GM21737 (cell line): ENCODE measurements at regions not wholly inside any gene's neighbourhood (a gene's known extent, or its start where the extent isn't known, plus 50 kb on each side); places are given as distances from the start of the nearest gene placed in this dataset.
A peak's percentile ranks its signal among the peaks of the same experiment; 100 is the strongest.

Experiments
- ATAC-seq: cut with Tn5 transposase; IDR thresholded peaks from one replicate; pipeline ENCODE4 v1.9.1; 2021; ENCODE audit warnings: mild to moderate bottlenecking, moderate library complexity; ENCODE audit not compliant: unreplicated experiment

DNA sequence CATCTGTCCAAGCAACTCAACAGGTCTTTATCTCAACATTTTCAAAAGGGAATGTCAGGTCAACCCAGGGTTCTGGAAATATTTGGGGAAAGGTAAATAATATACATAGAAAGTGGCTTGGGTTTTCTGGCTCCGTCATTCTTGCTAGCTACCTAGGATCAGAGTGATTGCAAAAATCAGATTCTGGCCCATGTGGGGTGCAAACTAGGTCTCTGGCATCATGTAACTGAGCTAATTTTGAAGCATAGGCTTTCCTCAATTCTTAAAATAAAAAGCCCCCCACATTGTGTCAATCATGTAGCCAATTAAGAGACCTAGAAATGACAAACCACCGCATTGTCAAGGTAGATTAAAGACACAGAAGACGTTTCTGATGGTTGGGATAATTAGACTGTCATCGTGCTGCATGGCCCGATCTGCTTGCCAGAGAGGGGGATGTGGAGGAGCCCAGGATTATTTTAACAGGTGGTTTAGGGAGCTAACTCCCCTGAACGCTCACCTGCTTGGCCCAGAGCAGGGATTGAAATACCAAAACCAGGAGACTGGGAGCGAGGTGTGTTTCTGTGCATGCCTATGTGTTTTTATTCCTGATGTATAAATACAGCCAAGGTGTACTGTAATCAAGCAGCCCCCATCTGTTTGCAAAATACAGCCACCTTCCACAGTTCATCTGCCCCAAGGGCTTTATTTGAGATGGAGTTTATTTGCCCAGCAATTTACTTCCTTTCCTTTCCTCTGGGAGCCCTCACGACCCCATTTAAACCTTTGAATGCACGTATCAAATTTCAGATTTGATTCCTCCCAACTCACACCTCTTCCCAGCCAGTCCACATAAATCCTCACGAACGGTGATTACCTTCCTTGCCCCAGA lies 189.5 kb downstream of the TTC8 start:
- no peak for ATAC-seq

DNA sequence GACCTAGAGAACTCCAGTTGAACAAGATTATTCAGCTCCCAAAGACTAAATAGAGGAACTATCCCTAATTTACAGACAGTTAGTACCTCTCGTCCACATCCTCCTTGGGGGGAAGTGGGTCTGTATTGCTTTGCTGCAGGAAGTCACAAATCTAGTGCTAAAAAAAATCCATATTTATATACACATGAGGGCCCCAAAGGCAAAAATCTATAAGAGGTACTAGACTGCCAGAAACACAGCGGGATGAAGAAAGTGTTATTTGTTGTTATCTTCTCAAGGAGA lies 190.1 kb downstream of the TTC8 start:
- ATAC-seq: no peak

DNA sequence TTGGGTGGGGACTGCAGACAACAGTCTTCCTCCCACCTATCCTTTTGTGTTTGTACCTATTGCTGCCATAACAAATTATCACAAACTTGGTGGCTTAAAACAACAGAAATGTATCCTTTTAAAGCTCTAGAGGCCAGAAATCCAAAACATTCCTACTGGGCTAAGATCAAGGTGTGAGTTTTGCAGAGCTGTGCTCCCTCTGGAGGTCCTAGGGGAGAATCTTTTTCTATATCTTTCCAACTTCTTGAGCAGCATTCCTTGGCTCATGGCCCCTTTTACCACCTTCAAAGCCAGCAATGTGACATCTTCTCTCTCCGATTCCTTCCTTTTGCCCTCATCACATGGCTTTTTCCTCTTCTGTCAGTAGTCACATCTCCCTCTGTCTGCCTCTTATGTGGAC lies 190.6 kb downstream of the TTC8 start:
- ATAC-seq: no peak

DNA sequence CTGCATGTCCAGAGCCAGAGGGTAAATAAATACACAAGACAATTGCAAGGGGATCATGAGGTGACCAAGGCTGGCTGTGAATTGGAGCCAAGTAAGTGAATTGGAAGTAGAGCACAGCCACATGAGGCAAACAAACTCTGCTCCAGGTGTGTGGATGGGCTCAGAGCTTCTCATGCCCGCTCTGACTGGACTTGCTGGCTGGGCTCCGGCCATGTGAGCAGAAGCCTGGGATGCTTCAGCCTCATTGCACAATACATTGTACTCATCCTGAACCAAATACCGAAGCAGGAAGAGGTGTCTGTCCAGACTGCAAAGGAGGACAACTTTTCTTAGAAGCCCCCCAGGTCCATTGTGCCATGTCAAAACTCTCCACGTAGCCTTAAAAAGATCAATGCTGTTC lies 193.0 kb downstream of the TTC8 start:
- no peak for ATAC-seq

DNA sequence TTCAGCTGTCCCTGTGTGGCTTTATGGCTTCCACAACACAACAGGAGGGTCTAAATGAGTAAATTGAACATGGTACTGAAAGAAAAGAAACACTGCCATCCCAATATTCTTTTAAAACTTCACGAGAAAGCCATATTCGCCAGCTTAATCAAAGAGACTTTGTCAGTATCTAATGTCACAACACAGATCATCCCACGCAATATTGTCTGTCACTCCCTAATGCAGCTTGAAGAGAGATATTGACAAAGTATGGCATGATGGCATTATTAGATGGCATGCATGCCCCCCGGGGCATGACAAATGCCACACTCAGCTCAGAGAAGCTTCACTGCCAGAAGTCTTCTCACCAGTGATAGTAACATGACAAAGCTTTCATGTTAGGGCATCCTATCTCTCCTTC lies 197.8 kb downstream of the TTC8 start:
- ATAC-seq: no peak

DNA sequence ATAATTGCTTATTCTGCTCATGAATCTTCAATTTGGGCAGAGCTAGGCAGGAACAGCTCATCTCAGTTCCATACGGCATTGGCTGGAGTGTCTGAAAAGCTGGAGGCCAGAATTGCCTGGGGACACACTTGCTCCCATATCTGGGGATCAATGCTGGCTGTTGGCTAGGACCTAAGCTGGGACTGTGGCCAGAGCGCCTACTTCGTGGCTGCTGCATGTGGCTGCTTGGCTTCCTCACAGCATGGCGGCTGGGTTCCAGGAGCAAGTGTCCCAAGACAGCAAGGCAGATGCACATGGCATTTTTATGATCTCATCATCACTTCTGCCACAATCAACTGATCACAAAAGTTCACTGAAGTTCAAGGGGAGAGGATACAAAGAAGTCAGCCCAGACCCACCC lies 200.2 kb downstream of the TTC8 start:
- no peak for ATAC-seq

DNA sequence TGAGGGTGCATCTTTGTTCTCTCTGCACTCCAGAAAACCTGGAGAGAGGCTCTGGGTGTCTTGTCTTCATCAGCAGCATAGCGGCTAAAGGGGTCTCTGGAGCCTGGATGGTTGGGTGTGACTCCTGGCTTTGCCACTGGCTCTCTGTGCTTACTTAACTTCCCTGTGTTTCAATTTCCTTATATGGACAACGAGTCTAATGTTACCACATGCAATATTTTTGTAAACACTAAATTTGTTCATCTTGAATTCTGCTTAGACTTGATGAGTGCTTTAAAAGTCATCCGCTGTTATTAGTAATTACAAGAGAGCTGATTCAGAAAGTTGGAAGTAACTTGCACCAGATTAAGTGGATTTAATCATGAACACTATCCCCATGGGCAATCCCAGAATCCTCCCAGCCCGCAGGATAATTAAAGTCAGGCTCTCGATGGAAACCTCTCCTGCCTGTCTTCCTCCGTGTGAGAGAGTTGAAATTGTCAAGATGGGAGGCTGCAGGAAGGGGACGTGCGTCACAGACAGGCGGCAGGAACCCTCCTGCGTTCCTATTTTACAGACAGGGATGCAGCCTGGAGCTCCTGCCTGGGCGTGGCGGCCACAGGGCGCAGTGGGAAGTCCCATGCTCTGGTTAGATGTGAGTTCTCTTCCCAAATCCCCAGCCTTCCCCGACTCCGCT lies 201.2 kb downstream of the TTC8 start:
- no peak for ATAC-seq

DNA sequence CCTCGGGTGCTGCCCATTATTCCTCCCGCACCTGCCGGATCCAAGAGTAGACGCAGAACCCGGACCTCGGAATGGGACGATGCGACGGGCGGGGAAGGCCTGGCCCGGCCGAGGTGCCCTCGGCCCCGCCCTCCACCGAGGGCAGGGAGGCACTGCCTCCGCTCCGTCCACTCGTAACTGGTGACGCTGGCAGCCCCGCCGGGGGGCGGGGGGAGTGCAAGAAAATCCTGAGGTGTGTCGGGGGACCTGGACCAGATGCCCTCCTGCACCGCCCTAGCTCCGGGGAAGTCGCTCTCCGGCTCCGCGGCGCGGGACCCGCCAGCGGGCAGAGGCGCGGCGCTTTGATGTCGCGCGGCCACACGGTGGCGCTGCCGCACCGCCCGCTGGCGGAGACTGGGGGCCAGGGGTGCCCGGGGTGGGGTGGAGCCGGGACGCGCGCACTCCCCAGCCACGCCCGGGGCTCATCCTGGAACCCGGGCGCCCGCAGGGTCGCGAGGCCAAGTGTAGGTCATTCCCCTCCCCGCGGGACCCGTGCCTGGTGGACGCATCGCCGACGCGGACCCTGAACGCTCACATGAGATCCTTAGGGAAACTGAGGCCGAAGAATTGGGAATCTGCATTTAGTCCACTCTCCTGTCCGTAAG lies 202.8 kb downstream of the TTC8 start:
- peak; percentile 86 for ATAC-seq

DNA sequence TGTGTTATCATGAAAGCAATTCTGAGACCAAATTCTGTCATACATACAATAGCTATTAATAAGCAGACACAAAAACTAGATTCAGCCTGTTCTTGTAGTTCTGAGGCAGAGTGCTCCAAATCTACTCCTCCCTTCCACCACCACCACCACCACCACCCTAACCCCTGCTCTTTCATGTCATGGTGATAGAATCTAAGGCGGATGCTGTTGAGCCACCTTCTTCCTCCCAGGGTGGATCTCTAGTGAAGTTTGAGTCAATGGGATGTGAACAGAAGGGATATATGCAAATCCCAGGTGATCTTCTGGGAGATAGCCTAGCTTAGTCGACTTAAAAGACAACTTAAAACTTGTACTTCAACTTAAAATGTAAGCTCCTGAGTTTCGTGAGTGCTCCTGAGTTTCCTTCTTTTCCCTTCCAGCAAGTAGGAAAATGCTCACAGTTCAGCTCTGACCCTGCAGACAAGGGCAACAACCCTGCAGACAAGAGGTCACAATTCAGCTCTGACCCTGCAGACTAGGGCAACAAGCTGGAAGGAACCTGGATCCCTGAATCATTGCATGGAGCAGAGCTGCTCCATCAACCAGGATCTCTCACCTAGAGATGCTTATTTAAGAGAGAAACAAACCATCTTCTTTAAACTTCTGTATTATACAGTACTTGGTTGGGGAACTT lies 204.1 kb downstream of the TTC8 start:
- no peak for ATAC-seq

DNA sequence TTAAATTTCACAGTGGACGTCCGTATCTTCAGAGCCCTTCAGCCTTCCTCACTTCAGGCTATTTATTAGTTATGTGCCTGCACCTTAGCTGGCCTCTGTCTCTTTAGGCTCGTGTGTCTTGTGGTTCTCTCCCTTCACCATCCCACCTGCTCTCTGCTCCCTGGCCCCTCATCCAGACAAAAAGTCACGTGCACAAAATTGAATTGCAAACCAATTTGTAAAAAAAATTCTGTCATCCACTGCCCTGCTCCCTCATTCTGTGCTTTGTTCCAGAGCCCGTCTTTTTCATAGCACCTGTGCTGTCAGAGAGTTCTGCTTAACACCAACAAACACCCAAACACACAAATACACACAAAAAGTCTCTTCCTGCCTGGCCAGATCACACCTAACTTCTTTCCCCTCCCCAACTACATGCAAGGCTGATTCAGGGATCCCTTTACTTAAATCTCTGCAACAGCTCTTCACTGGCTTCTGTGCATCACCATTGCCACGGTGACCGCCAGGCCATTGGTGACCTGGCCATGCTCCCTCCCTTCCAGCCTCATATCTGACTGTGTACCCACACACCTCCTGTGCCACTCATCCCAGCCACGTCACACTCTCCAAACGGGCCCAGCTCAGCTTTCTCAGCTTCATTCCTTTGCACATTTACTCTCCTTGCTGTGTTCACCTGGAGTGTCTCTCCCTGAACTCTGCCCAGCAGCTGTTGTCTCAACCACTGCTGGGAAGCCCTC lies 205.7 kb downstream of the TTC8 start:
- no peak for ATAC-seq

DNA sequence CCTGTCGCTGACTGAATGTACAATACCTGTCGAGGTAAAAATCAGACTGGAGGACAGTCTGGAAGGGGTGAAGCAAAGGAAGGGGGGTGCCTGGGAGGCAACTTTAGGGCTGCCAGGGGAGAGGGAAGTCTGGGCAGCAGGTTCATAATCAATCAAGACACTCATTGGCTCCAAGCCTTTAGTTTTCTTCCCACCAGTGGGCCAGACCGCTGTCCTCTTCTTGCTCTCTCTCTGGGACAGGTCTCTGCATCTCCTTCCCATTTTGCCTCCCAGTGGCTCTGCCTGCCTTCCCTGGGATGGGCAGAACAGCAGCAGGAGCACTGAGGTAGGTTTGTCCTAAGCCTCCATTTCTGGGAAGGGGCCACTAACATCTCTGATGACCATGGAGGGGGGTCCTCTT lies 206.5 kb downstream of the TTC8 start:
- no peak for ATAC-seq

DNA sequence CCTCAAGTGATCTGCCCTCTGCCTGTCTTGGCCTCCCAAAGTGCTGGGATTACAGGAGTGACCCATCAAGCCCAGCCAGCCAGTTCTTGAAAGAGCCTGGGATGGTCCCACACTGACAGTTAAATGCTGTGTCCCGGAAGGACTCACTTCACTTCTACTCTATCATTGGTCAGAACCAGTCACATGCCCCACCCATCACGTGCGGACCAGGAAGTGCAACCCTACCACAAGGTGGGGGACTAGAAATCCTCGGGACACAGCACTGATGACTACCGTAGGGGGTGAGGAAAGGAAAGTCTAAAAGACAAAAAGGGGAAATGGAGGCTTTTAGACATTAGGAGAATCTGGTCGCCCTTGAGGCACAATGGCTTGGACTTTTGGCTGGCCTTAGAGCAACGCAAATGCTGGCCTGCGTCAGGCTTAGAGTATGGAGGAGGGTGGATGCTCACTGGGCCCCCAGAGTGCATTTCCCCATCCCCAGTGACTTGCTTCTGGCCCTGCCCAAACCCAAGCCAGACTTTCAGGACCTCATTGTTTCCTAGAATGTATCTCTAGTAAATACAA lies 207.7 kb downstream of the TTC8 start:
- no peak for ATAC-seq

DNA sequence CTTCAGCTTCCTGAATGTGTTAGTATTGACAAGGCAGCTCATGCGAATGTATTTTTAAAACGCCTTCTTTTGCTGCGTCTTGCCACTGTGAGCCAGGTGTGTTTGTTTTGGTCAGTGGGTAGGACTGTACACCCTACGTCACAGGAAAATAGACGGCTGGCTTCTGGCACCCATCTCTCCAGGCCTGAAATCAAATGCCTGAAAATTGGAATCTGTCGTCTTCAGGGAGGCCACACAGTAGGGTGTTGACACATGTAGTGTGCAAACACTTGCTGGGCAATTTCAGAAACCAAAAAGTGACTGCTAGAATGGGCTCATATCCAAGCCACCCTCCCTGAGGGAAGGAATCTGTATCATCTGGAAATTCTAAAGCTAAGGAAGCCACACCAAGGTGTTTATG lies 209.3 kb downstream of the TTC8 start:
- ATAC-seq: no peak

DNA sequence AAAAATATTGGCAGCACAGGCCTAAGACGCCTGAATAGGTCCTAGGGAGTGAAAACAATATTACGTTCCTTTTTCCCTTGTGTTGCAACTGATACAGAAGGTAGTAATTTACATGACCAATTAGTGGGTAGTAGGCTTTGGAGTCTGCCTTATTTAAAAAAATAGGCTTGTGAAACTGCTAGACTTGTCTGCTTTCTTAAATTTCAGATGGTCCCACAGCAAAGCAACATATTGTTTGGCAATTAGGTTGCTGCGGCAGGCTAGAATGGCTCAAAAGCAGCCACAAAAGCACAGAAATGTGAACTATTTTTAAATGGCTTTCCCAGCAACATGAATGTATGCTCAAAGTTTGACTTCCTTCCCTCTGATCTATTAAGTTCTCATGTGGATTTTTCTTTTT lies 211.9 kb downstream of the TTC8 start:
- ATAC-seq: no peak

DNA sequence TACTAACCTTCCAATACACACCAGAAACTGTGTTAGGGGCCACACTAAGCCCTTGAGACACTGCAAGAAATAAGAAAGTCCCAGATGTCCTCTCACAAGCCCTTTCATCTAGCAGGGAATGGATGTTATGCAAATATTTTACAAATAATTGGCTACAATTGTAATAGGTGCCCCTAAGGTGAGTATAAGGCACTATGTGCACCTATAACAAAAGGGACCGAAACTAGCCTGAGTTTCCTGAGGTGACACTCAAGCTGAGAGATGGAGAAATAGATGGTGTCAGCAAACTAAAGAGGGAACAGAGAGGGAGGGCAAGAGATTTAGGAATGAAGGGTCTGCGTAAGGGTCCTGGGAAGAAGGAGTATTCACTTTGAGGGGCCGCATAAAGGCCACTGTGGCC lies 212.6 kb downstream of the TTC8 start:
- ATAC-seq: no peak

DNA sequence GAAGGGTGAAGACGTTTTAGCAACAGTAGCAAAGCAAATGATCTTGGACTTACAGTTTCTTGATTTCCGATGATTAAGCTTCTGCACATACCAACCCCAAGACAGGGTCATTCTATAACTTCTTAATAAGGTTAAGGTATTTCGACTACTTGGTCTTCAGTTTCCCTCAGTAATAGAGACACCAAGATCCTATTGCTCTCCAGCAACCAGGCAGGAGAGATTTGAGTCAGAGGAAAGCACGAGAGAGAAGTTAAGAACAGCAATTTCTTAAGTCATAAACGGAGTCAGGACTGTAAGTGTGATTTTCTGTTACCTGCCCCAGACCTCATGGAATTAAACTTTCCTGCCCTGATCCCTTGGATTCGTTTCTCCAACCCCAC lies 215.6 kb downstream of the TTC8 start:
- ATAC-seq: no peak

DNA sequence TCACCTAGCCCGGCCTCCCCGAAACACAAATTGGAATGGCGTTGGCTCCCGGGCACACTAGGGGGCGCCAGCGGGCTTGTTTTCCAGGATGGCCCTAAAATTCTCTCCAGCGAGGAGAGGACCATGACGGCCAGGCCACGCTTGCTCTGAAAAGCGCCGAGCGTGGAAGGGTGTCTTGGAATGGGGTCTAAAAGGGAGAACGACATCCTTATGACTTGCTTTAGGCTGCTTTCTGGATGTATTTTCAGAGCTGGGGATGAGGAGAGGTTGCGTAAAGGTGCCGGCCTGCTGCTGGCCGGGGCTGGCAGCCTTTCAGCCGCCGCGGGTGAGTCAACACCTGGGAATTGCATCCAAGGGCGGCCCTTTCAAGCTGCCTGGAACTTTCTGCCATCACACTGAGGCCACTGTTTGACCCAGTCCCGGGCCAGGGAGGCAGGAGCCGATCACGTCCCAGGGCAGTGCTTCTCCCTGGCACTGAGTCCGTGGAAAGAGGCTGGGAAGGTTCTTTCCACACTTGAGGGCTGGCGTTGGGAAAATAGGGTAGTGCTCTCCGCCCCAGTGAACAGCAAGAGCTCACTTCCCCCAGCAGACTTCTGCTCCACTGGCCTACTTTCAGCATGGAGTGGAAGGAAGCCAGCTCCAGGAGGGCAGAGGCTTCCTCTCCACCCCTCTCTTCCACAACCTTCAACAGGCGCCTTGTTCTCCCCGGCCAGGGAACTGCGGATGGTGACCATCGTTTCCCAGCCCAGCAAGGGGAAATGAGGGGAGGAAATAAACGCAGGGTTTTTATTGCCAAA lies 216.2 kb downstream of the TTC8 start:
- peak; percentile 81 for ATAC-seq

DNA sequence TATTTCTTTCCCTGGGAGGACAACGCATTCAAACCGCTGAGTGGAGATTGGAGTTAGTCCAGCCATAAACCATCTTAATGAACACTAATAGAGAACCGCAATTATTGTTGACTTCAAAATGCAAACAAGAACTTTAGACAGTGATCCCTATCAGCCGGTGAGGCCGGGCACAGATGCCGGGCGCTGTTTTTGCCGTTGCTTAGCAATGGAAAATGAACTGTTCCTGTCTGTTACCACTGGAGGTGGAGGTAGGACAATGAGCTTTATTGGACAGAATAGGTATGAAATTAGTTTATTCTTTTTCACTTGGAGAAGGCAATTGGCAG lies 216.8 kb downstream of the TTC8 start:
- no peak for ATAC-seq

DNA sequence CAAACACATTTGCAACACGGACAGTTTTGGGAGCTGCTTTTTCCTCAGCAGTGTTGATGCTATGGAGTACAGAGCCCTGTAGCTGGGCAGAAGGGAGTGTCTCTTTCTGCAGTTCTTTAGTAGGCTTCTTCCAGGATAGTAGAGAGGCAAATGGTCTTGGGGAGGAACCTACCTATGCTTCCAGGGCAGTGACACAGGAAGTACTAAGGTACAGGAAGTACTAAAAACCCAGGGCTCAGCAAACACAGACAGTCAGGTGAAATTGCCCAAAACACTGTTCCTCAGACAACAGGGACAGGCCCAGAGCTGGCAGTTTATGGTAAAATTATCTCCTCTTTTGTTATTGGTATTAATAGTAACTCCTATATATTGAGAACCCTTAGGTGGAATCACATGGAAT lies 217.6 kb downstream of the TTC8 start:
- no peak for ATAC-seq

DNA sequence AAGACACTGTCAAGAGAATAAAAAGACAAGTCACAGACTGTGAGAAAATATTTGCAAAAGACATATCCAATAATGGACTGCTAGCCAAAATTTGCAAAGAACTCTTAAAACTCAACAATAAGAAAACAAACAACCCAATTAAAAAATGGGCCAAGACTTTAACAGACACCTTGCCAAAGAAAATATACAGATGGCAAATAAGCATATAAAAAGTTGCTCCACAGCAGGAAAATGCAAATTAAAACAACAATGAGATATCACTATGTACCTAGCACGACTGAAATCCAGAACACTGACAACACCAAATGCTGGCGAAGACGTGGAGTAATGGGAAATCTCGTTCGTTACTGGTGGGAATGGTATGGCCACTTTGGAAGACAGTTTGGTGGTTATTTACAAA lies 228.9 kb downstream of the TTC8 start:
- no peak for ATAC-seq
